ENCODE measurements at regions not wholly inside any gene's neighbourhood (a gene's known extent, or its start where the extent isn't known, plus 50 kb on each side); places are given as distances from the start of the nearest gene placed in this dataset.

DNA sequence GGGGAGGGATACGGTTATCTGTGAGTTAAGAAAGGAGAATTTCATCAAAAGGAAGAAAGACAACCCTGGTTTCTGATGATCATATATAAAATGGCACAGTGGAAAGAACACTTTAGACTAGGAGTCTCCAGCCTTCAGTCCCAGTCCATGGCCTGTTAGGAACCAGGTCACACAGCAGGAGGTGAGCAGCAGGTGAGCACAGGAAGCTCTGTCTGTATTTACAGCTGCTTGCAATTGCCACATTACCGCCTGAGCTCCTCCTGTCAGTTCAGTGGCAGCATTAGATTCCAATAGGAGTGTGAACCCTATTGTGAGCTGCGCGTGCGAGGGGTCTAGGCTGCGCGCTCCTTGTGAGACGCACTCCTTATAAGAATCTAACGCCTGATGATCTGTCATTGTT lies 137.9 kb downstream of the BTG1 start:
- no peak for TF ChIP-seq POLR2A (IDR thresholded peaks at IDR 0.05)
- TF ChIP-seq, protein P1, sequence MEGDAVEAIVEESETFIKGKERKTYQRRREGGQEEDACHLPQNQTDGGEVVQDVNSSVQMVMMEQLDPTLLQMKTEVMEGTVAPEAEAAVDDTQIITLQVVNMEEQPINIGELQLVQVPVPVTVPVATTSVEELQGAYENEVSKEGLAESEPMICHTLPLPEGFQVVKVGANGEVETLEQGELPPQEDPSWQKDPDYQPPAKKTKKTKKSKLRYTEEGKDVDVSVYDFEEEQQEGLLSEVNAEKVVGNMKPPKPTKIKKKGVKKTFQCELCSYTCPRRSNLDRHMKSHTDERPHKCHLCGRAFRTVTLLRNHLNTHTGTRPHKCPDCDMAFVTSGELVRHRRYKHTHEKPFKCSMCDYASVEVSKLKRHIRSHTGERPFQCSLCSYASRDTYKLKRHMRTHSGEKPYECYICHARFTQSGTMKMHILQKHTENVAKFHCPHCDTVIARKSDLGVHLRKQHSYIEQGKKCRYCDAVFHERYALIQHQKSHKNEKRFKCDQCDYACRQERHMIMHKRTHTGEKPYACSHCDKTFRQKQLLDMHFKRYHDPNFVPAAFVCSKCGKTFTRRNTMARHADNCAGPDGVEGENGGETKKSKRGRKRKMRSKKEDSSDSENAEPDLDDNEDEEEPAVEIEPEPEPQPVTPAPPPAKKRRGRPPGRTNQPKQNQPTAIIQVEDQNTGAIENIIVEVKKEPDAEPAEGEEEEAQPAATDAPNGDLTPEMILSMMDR (IDR thresholded peaks at IDR 0.05), result no peak

Data from sigmoid colon (tissue), 3 donors.